ENCODE measurements at regions not wholly inside any gene's neighbourhood (a gene's known extent, or its start where the extent isn't known, plus 50 kb on each side); places are given as distances from the start of the nearest gene placed in this dataset.
"Not testable (repeated sequence)": the region's sequence is repeated elsewhere in the genome, so short reads cannot be mapped to it uniquely, and the experiment has no call there.

- H3K9ac ChIP-seq (ENCODE audit: low read length in 5 of 5); H3K4me1 ChIP-seq (ENCODE audit: control insufficient read depth in 5 of 5, insufficient read depth in 5 of 5, low read length in 5 of 5); H3K36me3 ChIP-seq (ENCODE audit: control insufficient read depth in 5 of 5, insufficient read depth in 5 of 5, low read length in 5 of 5); H3K27me3 ChIP-seq (ENCODE audit: control insufficient read depth in 5 of 5, insufficient read depth in 4 of 5, low read length in 5 of 5); H3K4me3 ChIP-seq (ENCODE audit: low read depth in 1 of 5, low read length in 5 of 5); H3K27ac ChIP-seq (ENCODE audit: low read depth, low read length); H3K9me3 ChIP-seq (ENCODE audit: control insufficient read depth in 5 of 5, low read length in 5 of 5): not testable (repeated sequence)
Observed at GRCh38 chr2:89756616-89757015, 1065.1 kb downstream of the RPIA start.

GRCh38 chr2:89758332-89759026 is 1067.0 kb downstream of the RPIA start:
- H3K27ac ChIP-seq (ENCODE audit: low read depth, low read length); H3K9me3 ChIP-seq (ENCODE audit: control insufficient read depth in 5 of 5, low read length in 5 of 5); H3K4me3 ChIP-seq (ENCODE audit: low read depth in 1 of 5, low read length in 5 of 5); H3K9ac ChIP-seq (ENCODE audit: low read length in 5 of 5); H3K36me3 ChIP-seq (ENCODE audit: control insufficient read depth in 5 of 5, insufficient read depth in 5 of 5, low read length in 5 of 5); H3K4me1 ChIP-seq (ENCODE audit: control insufficient read depth in 5 of 5, insufficient read depth in 5 of 5, low read length in 5 of 5); H3K27me3 ChIP-seq (ENCODE audit: control insufficient read depth in 5 of 5, insufficient read depth in 4 of 5, low read length in 5 of 5): not testable (repeated sequence)

GRCh38 chr2:89760762-89761161 is 1069.3 kb downstream of the RPIA start:
- not testable (repeated sequence) for H3K9ac ChIP-seq (ENCODE audit: low read length in 5 of 5); H3K36me3 ChIP-seq (ENCODE audit: control insufficient read depth in 5 of 5, insufficient read depth in 5 of 5, low read length in 5 of 5); H3K4me1 ChIP-seq (ENCODE audit: control insufficient read depth in 5 of 5, insufficient read depth in 5 of 5, low read length in 5 of 5); H3K27ac ChIP-seq (ENCODE audit: low read depth, low read length); H3K4me3 ChIP-seq (ENCODE audit: low read depth in 1 of 5, low read length in 5 of 5)
- H3K27me3 ChIP-seq (ENCODE audit: control insufficient read depth in 5 of 5, insufficient read depth in 4 of 5, low read length in 5 of 5), result peaks cover 0 to 20% (median 4%) of the 10 kb centered on the region in 5 donors
- H3K9me3 ChIP-seq (ENCODE audit: control insufficient read depth in 5 of 5, low read length in 5 of 5), result peaks cover 0 to 12% (median 7%) of the 10 kb centered on the region in 5 donors

GRCh38 chr2:89761171-89761570 is 1069.7 kb downstream of the RPIA start:
- not testable (repeated sequence) for H3K36me3 ChIP-seq (ENCODE audit: control insufficient read depth in 5 of 5, insufficient read depth in 5 of 5, low read length in 5 of 5); H3K27ac ChIP-seq (ENCODE audit: low read depth, low read length); H3K4me1 ChIP-seq (ENCODE audit: control insufficient read depth in 5 of 5, insufficient read depth in 5 of 5, low read length in 5 of 5); H3K4me3 ChIP-seq (ENCODE audit: low read depth in 1 of 5, low read length in 5 of 5); H3K9ac ChIP-seq (ENCODE audit: low read length in 5 of 5)
- Histone ChIP-seq H3K9me3 (ENCODE audit: control insufficient read depth in 5 of 5, low read length in 5 of 5) (peaks cover 0 to 12% (median 7%) of the 10 kb centered on the region in 5 donors), H3K27me3 (ENCODE audit: control insufficient read depth in 5 of 5, insufficient read depth in 4 of 5, low read length in 5 of 5) (peaks cover under 1 to 21% (median 5%) of the 10 kb centered on the region in 5 donors)

GRCh38 chr2:89761863-89762262 is 1070.4 kb downstream of the RPIA start:
- H3K27me3 ChIP-seq (ENCODE audit: control insufficient read depth in 5 of 5, insufficient read depth in 4 of 5, low read length in 5 of 5), result peaks cover 4 to 23% (median 12%) of the 10 kb centered on the region in 5 donors
- H3K36me3 ChIP-seq (ENCODE audit: control insufficient read depth in 5 of 5, insufficient read depth in 5 of 5, low read length in 5 of 5), result not testable (repeated sequence)

GRCh38 chr2:89762461-89763253 is 1071.2 kb downstream of the RPIA start:
- not testable (repeated sequence) for H3K4me3 ChIP-seq (ENCODE audit: low read depth in 1 of 5, low read length in 5 of 5); H3K36me3 ChIP-seq (ENCODE audit: control insufficient read depth in 5 of 5, insufficient read depth in 5 of 5, low read length in 5 of 5); H3K4me1 ChIP-seq (ENCODE audit: control insufficient read depth in 5 of 5, insufficient read depth in 5 of 5, low read length in 5 of 5); H3K9ac ChIP-seq (ENCODE audit: low read length in 5 of 5); H3K27ac ChIP-seq (ENCODE audit: low read depth, low read length)
- peaks cover 0 to 16% (median 7%) of the 10 kb centered on the region in 5 donors for H3K9me3 ChIP-seq (ENCODE audit: control insufficient read depth in 5 of 5, low read length in 5 of 5)
- H3K27me3 ChIP-seq (ENCODE audit: control insufficient read depth in 5 of 5, insufficient read depth in 4 of 5, low read length in 5 of 5), result peaks cover 8 to 28% (median 19%) of the 10 kb centered on the region in 5 donors

More at GRCh38 chr2:89761863-89762262, 1070.4 kb downstream of the RPIA start:
- not testable (repeated sequence) for H3K4me1 ChIP-seq (ENCODE audit: control insufficient read depth in 5 of 5, insufficient read depth in 5 of 5, low read length in 5 of 5); H3K4me3 ChIP-seq (ENCODE audit: low read depth in 1 of 5, low read length in 5 of 5); H3K9ac ChIP-seq (ENCODE audit: low read length in 5 of 5); H3K27ac ChIP-seq (ENCODE audit: low read depth, low read length)
- peaks cover 0 to 16% (median 7%) of the 10 kb centered on the region in 5 donors for H3K9me3 ChIP-seq (ENCODE audit: control insufficient read depth in 5 of 5, low read length in 5 of 5)

GRCh38 chr2:89763254-89763580 is 1071.7 kb downstream of the RPIA start:
- Histone ChIP-seq H3K36me3 (ENCODE audit: control insufficient read depth in 5 of 5, insufficient read depth in 5 of 5, low read length in 5 of 5) (no peaks in the 10 kb centered on the region), H3K9me3 (ENCODE audit: control insufficient read depth in 5 of 5, low read length in 5 of 5) (peaks cover 0 to 16% (median 7%) of the 10 kb centered on the region in 5 donors), H3K27ac (ENCODE audit: low read depth, low read length) (no peak overlapping the region), H3K27me3 (ENCODE audit: control insufficient read depth in 5 of 5, insufficient read depth in 4 of 5, low read length in 5 of 5) (peaks cover 8 to 28% (median 20%) of the 10 kb centered on the region in 5 donors), H3K4me3 (ENCODE audit: low read depth in 1 of 5, low read length in 5 of 5) (no peak overlapping the region), H3K9ac (ENCODE audit: low read length in 5 of 5) (no peak overlapping the region), H3K4me1 (ENCODE audit: control insufficient read depth in 5 of 5, insufficient read depth in 5 of 5, low read length in 5 of 5) (peaks cover 0 to 9% (median 0%) of the 10 kb centered on the region in 5 donors)

- H3K27ac ChIP-seq (ENCODE audit: low read depth, low read length), result no peak overlapping the region
- H3K36me3 ChIP-seq (ENCODE audit: control insufficient read depth in 5 of 5, insufficient read depth in 5 of 5, low read length in 5 of 5), result no peaks in the 10 kb centered on the region
- peaks cover 8 to 28% (median 20%) of the 10 kb centered on the region in 5 donors for H3K27me3 ChIP-seq (ENCODE audit: control insufficient read depth in 5 of 5, insufficient read depth in 4 of 5, low read length in 5 of 5)
- H3K9ac ChIP-seq (ENCODE audit: low read length in 5 of 5), result no peak overlapping the region
- no peak overlapping the region for H3K4me3 ChIP-seq (ENCODE audit: low read depth in 1 of 5, low read length in 5 of 5)
- H3K9me3 ChIP-seq (ENCODE audit: control insufficient read depth in 5 of 5, low read length in 5 of 5), result peaks cover 0 to 13% (median 7%) of the 10 kb centered on the region in 5 donors
- H3K4me1 ChIP-seq (ENCODE audit: control insufficient read depth in 5 of 5, insufficient read depth in 5 of 5, low read length in 5 of 5), result peaks cover 0 to 9% (median 0%) of the 10 kb centered on the region in 5 donors
Observed at GRCh38 chr2:89763581-89764485, 1072.4 kb downstream of the RPIA start.

- not testable (repeated sequence) for H3K4me3 ChIP-seq (ENCODE audit: low read depth in 1 of 5, low read length in 5 of 5); H3K9ac ChIP-seq (ENCODE audit: low read length in 5 of 5); H3K36me3 ChIP-seq (ENCODE audit: control insufficient read depth in 5 of 5, insufficient read depth in 5 of 5, low read length in 5 of 5); H3K27ac ChIP-seq (ENCODE audit: low read depth, low read length); H3K4me1 ChIP-seq (ENCODE audit: control insufficient read depth in 5 of 5, insufficient read depth in 5 of 5, low read length in 5 of 5)
- H3K9me3 ChIP-seq (ENCODE audit: control insufficient read depth in 5 of 5, low read length in 5 of 5), result peaks cover 0 to 13% (median 7%) of the 10 kb centered on the region in 5 donors
- H3K27me3 ChIP-seq (ENCODE audit: control insufficient read depth in 5 of 5, insufficient read depth in 4 of 5, low read length in 5 of 5), result peaks cover 8 to 28% (median 20%) of the 10 kb centered on the region in 5 donors
Observed at GRCh38 chr2:89764571-89765360, 1073.3 kb downstream of the RPIA start.
